ENCODE measurements at regions not wholly inside any gene's neighbourhood (a gene's known extent, or its start where the extent isn't known, plus 50 kb on each side); places are given as distances from the start of the nearest gene placed in this dataset.
A peak's percentile ranks its signal among the peaks of the same experiment; 100 is the strongest.

- DNase-seq (ENCODE audit: low read depth, low spot score), result no peak
- ChIA-PET POLR2A (no interaction called here), CTCF (interaction anchor here (1.2 kb wide), 1 partner anchor 9 kb away, joined by 3 read pairs; no protein-coding TSS in a partner anchor)
- Histone ChIP-seq H3K27ac (ENCODE audit: low read depth, low read length) (no peak overlapping the region), H3K4me3 (ENCODE audit: low read depth, low read length) (no peak overlapping the region), H3K27me3 (ENCODE audit: control insufficient read depth, insufficient read depth, low read length) (no peaks in the 10 kb centered on the region), H3K9me3 (ENCODE audit: control insufficient read depth, insufficient read depth, low read length) (peaks cover 15% of the 10 kb centered on the region)
- TF ChIP-seq, protein P1, sequence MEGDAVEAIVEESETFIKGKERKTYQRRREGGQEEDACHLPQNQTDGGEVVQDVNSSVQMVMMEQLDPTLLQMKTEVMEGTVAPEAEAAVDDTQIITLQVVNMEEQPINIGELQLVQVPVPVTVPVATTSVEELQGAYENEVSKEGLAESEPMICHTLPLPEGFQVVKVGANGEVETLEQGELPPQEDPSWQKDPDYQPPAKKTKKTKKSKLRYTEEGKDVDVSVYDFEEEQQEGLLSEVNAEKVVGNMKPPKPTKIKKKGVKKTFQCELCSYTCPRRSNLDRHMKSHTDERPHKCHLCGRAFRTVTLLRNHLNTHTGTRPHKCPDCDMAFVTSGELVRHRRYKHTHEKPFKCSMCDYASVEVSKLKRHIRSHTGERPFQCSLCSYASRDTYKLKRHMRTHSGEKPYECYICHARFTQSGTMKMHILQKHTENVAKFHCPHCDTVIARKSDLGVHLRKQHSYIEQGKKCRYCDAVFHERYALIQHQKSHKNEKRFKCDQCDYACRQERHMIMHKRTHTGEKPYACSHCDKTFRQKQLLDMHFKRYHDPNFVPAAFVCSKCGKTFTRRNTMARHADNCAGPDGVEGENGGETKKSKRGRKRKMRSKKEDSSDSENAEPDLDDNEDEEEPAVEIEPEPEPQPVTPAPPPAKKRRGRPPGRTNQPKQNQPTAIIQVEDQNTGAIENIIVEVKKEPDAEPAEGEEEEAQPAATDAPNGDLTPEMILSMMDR (IDR thresholded peaks at IDR 0.05; ENCODE audit: low read depth, low read length), result no peak
These were observed 54.9 kb upstream of the ZNF169 start for GRCh38 chr9:94204174-94204573.

DNA sequence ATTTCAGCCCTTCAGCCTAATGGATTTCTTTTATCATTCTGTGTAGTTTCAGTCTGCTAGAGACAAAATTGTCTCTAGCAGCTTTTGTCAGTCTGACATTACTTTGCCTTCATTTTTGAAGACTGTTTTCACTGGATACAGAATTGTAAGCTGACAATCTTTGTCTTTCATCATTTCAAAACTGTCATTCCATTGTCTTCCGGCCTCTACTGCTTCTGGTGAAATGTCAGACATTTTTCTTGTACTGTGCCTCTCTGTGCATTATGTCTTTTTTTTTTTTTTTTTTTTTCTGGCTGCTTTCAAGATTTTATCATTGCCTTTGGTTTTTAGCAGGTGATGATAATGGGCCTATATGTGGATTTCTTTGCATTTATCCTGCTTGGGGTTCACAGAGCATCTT, 51.3 kb upstream of the ZNF169 start:
- H3K27ac ChIP-seq (ENCODE audit: low read depth, low read length), result no peak overlapping the region
- POLR2A ChIA-PET, result no interaction called here
- H3K9me3 ChIP-seq (ENCODE audit: control insufficient read depth, insufficient read depth, low read length), result peaks cover 12% of the 10 kb centered on the region
- TF ChIP-seq, protein P1 (IDR thresholded peaks at IDR 0.05; ENCODE audit: low read depth, low read length), result no peak
- DNase-seq (ENCODE audit: low read depth, low spot score), result no peak
- H3K4me3 ChIP-seq (ENCODE audit: low read depth, low read length), result no peak overlapping the region
- CTCF ChIA-PET, result interaction anchor here (0.7 to 1.0 kb wide), 2 partner anchors 142 to 193 kb away, joined by 3 read pairs; no protein-coding TSS in a partner anchor
- H3K27me3 ChIP-seq (ENCODE audit: control insufficient read depth, insufficient read depth, low read length), result no peaks in the 10 kb centered on the region

Small RNA genes lying in the stretch of these regions (small RNA-seq; reads per million reads assigned to genes)
- gene MIRLET7A1 (ENCODE audit: insufficient read length, low read depth) (35.2 reads per million, percentile 84 among the genes with 10 or more reads in this experiment), gene MIRLET7D (ENCODE audit: insufficient read length, low read depth) (1,081 reads per million, percentile 96 among the genes with 10 or more reads in this experiment), gene MIRLET7F1 (ENCODE audit: insufficient read length, low read depth) (1,552 reads per million, percentile 97 among the genes with 10 or more reads in this experiment)

Data from AG04450 (cell line).